ENCODE measurements at regions not wholly inside any gene's neighbourhood (a gene's known extent, or its start where the extent isn't known, plus 50 kb on each side); places are given as distances from the start of the nearest gene placed in this dataset.

GRCh38 chr1:234769986-234770795, 160.2 kb upstream of the IRF2BP2 start:
- H3K4me3 ChIP-seq (replicated peaks; ENCODE audit: low read depth, low read length) = no peak overlapping the region
- H3K36me3 ChIP-seq (ENCODE audit: control insufficient read depth, insufficient read depth, low read length) = no peaks in the 10 kb centered on the region
- TF ChIP-seq CTCF (IDR thresholded peaks at IDR 0.05; ENCODE audit: insufficient read depth, low read length, poor library complexity, severe bottlenecking) = no peak
- no peaks in the 10 kb centered on the region for H3K27me3 ChIP-seq (replicated peaks; ENCODE audit: control insufficient read depth, insufficient read depth, low read length)
- DNase-seq (ENCODE audit: extremely low read depth, insufficient read length) = no peak

GRCh38 chr1:234769284-234769985, 159.5 kb upstream of the IRF2BP2 start:
- no peak for DNase-seq (ENCODE audit: extremely low read depth, insufficient read length)
- H3K27me3 ChIP-seq (replicated peaks; ENCODE audit: control insufficient read depth, insufficient read depth, low read length) = no peaks in the 10 kb centered on the region

GRCh38 chr1:234768569-234769283, 158.7 kb upstream of the IRF2BP2 start:
- TF ChIP-seq CTCF (IDR thresholded peaks at IDR 0.05; ENCODE audit: insufficient read depth, low read length, poor library complexity, severe bottlenecking) = no peak
- peak; percentile 65 for DNase-seq (ENCODE audit: extremely low read depth, insufficient read length)
- H3K4me3 ChIP-seq (replicated peaks; ENCODE audit: low read depth, low read length) = no peak overlapping the region
- no peaks in the 10 kb centered on the region for H3K27me3 ChIP-seq (replicated peaks; ENCODE audit: control insufficient read depth, insufficient read depth, low read length)
- no peaks in the 10 kb centered on the region for H3K36me3 ChIP-seq (ENCODE audit: control insufficient read depth, insufficient read depth, low read length)

More at GRCh38 chr1:234769284-234769985, 159.5 kb upstream of the IRF2BP2 start:
- no peak for TF ChIP-seq CTCF (IDR thresholded peaks at IDR 0.05; ENCODE audit: insufficient read depth, low read length, poor library complexity, severe bottlenecking)
- Histone ChIP-seq H3K4me3 (replicated peaks; ENCODE audit: low read depth, low read length) (no peak overlapping the region), H3K36me3 (ENCODE audit: control insufficient read depth, insufficient read depth, low read length) (no peaks in the 10 kb centered on the region)

- peak; percentile 41 for DNase-seq (ENCODE audit: extremely low read depth, insufficient read length)
- no peaks in the 10 kb centered on the region for H3K27me3 ChIP-seq (replicated peaks; ENCODE audit: control insufficient read depth, insufficient read depth, low read length)
- H3K36me3 ChIP-seq (ENCODE audit: control insufficient read depth, insufficient read depth, low read length) = no peaks in the 10 kb centered on the region
- TF ChIP-seq CTCF (IDR thresholded peaks at IDR 0.05; ENCODE audit: insufficient read depth, low read length, poor library complexity, severe bottlenecking) = peak; percentile 36
- H3K4me3 ChIP-seq (replicated peaks; ENCODE audit: low read depth, low read length) = no peak overlapping the region
Observed at GRCh38 chr1:234768171-234768568, 158.2 kb upstream of the IRF2BP2 start.

- Histone ChIP-seq H3K4me3 (replicated peaks; ENCODE audit: low read depth, low read length) (no peak overlapping the region), H3K36me3 (ENCODE audit: control insufficient read depth, insufficient read depth, low read length) (no peaks in the 10 kb centered on the region)
Observed at GRCh38 chr1:234765672-234766071, 155.7 kb upstream of the IRF2BP2 start.

More at GRCh38 chr1:234765672-234766071, 155.7 kb upstream of the IRF2BP2 start:
- no peaks in the 10 kb centered on the region for H3K27me3 ChIP-seq (replicated peaks; ENCODE audit: control insufficient read depth, insufficient read depth, low read length)
- TF ChIP-seq CTCF (IDR thresholded peaks at IDR 0.05; ENCODE audit: insufficient read depth, low read length, poor library complexity, severe bottlenecking) = no peak
- DNase-seq (ENCODE audit: extremely low read depth, insufficient read length) = no peak

Measured in GM06990 (cell line).